Mucosa of gallbladder (tissue), 1 donor: ENCODE measurements at regions not wholly inside any gene's neighbourhood (a gene's known extent, or its start where the extent isn't known, plus 50 kb on each side); places are given as distances from the start of the nearest gene placed in this dataset.
A peak's percentile ranks its signal among the peaks of the same experiment; 100 is the strongest.
"Not testable (repeated sequence)": the region's sequence is repeated elsewhere in the genome, so short reads cannot be mapped to it uniquely, and the experiment has no call there.

Experiments
- DNase-seq: peaks from one replicate; pipeline ENCODE4 v3.0.0-alpha.2; 2020; ENCODE audit warnings: low spot score
- donor health status: DM: no; HTN: no; CAD: no.

DNA sequence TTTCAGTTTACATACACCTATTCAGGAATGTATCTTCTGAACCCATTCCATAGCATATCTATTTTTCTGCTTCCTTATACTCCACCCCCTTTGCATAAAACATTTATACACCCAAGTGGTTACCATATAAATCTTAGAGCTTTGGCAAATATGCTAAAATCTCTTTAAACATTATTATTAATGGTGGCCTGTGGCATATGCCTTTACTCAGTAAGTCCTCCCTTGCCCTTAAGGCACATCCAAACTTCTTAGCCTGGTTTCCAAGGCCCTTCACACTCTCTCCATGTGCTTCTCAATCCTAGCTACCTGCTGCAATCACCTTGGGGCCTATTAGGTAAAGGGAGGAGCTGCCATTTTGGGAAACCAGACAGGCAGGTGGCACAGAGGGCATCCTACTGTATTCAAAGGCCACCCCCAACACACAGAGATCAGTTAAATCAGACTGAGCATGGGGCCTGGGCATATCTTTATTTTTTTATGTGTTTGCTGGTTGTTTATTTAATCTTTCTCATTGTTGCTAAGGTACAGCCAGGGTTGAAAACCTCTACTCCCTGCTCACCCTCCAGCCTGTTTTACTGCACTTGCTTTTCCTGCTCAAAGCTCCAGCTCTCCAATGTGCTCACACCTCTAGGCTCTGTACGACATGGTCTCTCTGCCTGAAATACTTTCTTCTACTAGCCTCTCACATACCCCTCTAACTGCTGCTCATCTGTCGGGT lies 242.8 kb upstream of the HNRNPA3 start:
- DNase-seq = no peak

DNA sequence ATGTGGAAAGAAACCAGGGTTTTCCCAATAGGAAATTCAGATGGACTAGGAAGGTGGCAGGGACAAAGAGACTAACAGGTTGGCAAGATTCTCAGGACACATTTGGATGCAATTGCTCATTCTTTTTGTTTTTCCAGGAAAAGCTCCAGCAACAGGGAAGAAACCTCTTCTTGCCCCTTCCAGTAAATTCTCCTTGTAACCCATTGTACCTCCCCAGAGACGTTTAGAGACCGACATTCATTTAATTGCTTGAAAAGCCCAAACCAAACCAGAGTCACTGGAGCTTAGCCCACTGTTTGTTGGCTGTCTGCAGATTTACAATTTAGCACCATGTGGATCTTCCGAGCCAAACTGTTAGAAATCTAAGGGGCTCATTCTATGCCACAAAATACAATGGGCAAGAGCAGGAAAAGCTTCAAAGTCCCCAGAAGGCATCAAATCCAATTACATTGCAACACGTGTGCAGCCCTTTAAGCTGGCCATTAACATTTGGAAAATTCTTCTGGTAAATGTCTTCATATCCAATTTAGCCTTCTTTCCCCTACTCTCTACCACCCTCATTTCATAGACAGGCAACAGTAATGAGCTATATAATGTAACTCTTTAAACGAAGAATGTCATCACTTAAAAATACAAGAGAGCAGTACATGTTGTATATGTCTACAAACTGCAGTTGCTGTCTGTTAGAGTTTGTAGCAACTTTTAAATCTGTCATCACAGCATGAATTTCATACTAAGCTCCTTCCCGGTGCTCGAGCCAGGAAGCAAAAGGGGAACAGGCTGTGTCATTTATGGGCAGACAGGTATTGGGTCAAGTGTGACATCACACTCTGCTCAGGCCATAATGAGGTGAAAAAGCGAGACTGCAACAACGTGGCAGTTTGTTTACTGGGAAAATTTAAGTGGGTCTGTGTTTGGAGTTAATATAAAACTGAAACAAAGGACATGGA lies 235.6 kb upstream of the HNRNPA3 start:
- no peak for DNase-seq

DNA sequence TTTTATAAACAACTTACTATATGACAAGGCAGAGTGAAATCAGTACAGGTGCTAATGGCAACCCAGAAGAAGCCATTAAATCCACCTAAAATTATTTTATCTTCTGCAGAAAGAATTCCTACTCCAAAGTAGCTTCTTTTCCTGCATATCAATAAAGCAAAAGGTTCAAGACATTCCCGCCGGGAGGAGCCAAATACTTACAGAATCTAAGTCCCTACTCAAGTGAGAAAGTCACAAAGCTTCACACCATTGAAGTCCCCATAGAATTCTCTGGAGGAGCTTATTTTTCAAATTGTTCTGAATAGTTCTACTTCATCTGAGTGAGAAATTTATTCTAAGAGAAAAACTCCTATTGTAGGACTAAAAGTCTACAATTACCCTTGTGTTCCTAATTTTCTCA lies 233.7 kb upstream of the HNRNPA3 start:
- DNase-seq = no peak

- DNase-seq = no peak
Measured at GRCh38 chr2:176979981-176980710, 232.4 kb upstream of the HNRNPA3 start.

- DNase-seq = no peak
Measured at GRCh38 chr2:176984987-176985386, 227.6 kb upstream of the HNRNPA3 start.

GRCh38 chr2:176985871-176986270 lies 226.7 kb upstream of the HNRNPA3 start:
- no peak for DNase-seq

DNA sequence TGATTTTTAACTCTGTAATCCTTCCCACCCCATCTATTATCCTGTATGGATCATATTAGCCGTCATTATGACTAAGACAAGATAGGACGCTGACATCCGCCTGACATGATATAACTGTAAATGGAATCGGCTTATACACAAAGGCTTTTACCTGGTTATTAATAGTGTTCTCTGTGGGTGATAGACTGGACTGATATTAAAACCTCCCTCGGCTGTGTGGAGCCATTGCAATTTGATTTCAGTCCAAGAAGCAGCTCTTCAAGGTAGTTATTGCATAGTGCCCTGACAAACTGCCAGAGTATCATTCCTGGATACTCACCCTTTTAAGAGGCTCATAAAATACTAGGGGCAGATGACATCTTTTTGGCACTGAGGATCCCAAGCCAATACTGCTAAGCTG lies 226.1 kb upstream of the HNRNPA3 start:
- DNase-seq = no peak

DNA sequence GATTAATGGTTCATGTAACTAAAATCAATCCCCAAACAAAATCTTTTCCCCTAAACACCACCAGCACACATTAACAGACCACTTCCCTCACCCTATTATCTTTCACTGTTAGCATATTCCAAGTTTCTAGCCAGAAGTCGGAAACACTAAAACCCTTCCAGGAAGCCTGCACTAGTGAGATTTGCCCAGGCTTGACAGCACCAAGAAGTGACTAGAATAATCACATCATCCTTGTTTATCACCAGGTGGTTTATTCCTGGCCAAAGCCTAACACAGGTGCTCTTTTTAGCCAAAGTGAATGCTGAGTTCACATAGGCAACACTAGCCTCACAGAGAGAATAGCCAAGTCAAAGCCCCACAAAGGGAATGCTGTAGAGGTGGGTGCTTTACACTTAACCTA lies 221.2 kb upstream of the HNRNPA3 start:
- no peak for DNase-seq

- DNase-seq = peak; percentile 79
Measured at GRCh38 chr2:176997074-176997791, 215.4 kb upstream of the HNRNPA3 start.

- no peak for DNase-seq
Measured at GRCh38 chr2:176997792-176998169, 214.8 kb upstream of the HNRNPA3 start.

DNA sequence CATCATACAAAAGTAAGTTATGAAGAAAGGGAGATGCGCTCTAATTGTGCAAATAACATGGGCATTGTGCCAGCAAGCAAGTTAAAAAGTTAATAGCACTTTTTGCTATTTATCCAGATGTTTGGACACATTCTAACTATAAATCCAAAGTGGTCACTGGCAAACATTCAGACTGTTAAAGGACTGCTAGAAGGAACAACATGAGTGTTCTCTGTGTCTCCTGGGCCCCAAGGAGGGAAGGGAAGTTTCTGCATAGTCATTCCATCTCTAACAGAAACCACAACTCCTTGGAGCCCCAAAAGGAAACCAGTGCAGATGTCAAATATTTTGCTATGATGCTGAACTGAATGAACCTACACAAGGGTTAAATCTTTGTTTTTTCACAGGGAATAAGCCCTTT lies 213.3 kb upstream of the HNRNPA3 start:
- no peak for DNase-seq

DNA sequence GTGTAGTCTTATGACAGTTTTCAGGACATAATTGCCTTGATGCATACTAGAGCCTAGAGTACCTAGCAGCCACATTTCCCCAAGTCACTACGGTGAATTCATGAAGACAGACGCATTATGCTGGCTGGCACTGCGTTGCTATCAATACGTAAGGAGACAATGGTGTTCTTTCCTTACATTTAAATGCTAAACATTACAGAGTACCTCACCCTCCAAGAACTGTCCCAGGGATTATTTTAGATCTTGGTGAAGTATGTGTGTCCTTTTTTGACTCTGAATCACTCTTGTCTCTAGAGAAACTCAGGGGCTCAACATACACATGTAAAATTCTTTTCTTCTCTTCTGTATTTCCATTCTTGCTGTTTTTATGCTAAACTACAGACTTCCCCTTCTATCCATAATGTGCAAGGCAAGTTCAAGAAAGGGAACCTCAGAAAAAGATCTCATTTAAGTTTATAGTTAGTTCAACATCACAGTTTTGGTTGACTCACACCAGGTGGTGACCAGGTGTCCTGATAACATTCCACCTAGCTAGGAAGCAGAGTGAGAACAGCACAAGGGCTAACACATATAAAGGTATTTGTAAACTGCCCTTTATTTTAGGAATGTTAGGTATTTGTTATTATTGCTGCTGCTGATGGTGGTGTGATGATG lies 212.4 kb upstream of the HNRNPA3 start:
- DNase-seq = no peak

DNA sequence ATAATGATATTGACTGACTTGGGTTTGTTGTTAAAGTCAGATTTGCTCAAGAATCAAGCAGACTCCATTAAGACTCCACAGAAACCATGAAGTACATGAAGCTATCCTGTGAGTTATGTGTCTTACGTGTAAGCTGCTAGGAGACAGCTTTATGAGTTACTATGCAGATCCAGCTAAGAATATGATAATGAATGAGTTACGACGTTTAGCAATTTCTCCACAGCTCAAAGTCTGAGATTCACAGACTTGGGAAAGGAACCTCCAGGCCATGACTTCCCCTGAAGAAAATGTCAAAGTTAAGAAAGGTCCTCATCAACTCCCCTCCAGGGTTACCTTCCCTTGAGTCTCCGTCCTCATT lies 211.9 kb upstream of the HNRNPA3 start:
- DNase-seq = no peak

GRCh38 chr2:177001334-177001733 lies 211.3 kb upstream of the HNRNPA3 start:
- no peak for DNase-seq

DNA sequence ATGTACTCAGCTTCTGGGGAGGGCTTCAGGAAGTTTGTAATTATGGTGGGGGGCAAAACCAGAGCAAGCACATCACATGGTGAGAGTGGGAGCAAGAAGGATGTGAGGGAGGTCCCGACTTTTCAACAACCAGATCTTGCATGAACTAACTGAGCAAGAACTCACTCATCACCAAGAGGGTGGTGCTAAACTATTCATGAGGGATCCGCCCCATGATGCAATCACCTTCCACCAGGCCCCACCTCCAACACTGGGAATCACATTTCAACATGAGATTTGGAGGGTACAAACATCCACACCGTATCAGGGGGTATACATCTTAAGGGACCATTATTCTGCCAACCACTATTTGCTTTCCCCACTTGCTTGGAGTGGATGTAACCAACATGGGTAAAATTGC lies 209.6 kb upstream of the HNRNPA3 start:
- no peak for DNase-seq

DNA sequence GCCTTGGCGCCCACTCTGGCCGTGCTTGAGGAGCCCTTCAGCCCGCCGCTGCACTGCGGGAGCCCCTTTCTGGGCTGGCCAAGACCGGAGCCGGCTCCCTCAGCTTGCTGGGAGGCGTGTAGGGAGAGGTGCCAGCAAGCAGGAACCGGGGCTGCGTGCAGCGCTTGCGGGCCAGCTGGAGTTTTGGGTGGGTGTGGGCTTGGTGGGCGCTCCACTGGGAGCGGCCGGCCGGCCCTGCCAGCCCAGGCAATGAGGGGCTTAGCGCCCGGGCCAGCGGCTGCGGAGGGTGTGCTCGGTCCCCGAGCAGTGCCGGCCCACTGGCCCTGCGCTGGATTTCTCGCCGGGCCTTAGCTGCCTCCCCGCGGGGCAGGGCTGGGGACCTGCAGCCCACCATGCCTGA lies 204.9 kb upstream of the HNRNPA3 start:
- DNase-seq = not testable (repeated sequence)

DNA sequence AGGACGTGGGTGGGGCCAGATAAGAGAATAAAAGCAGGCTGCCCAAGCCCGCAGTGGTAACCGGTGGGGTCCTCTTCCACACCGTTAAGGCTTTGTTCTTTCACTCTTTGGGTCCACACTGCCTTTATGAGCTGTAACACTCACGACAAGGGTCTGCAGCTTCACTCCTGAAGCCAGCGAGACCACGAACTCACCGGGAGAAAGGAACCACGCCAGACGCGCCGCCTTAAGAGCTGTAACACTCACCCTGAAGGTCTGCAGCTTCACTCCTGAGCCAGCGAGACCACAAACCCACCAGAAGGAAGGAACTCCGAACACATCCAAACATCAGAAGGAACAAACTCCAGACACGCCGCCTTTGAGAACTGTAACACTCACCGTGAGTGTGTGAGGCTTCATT lies 203.9 kb upstream of the HNRNPA3 start:
- DNase-seq = not testable (repeated sequence)

DNA sequence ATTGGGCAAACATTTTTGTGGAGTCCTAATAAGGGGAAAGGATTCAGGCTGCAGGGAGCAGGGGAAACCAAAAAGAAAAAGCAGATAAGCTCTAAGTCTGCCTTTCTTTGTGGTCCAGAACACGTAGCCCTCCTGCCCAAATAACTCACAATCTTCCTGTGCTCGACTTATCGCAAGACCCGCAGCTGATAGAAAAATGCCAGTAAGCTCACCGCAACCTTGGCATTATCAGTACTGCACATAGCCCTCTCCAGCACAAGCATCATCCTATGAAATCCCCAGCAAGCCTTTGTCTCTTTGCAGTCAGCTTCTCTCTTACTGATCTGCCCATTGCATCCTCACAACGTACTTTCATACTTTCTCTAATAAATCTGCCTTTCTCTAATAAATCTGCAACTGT lies 202.4 kb upstream of the HNRNPA3 start:
- no peak for DNase-seq

DNA sequence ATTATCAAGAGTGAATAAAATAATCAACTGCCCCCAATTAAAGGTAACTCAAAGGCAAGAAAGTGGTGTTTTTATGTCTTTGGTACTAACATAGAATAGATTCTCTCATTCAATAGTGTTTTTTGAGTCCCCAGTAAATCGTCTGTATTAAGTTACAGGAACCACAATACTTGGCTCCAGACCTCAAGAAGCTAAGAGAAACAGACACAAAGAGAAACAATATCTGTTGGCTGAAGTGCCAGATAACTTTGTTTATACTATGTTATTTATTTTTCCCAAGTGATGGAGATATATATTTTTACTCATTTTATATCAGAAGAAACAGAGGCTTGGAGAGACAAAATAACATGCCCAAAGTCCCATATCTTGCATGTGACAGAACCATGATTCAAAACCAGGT lies 201.7 kb upstream of the HNRNPA3 start:
- no peak for DNase-seq

- no peak for DNase-seq
Measured at GRCh38 chr2:177014946-177015345, 197.6 kb upstream of the HNRNPA3 start.

DNA sequence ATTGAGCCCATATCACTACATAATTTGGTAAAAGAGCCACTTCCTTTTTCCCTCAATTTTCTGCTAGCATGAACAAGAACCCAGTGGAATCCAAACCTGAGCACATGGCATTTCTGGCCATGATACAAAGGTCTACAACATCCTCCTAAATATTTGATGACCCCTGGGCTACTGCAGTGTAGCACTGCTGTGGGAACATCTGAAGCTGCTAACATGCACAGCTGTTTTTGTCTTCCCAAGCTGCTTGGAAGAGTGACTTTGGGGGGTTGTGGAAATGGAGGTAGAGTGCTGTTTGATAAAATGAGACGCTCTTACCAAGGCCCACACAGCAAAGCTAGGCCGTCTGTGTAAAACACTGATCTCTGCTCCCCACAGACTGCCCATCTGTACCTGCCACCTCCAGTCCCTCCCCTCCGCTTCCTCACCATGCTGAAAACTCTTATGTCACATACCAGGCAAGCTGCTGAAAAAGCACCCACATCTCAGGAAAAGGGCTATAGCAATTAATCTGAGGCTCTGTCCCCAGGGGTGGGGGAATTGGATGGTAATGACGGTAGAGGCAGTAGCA lies 197.2 kb upstream of the HNRNPA3 start:
- DNase-seq = no peak
